Esophagus squamous epithelium (tissue), 4 donors: ENCODE measurements at regions not wholly inside any gene's neighbourhood (a gene's known extent, or its start where the extent isn't known, plus 50 kb on each side); places are given as distances from the start of the nearest gene placed in this dataset.

ENCODE experiments used
- POLR2A ChIP-seq, 4 donors: fragments of 450-650 bp; IDR thresholded peaks; one replicate each; pipeline ENCODE4 v1.6.1; 2017; ENCODE audit warnings: antibody characterized with exemption in 4 of 4, mild to moderate bottlenecking in 4 of 4, moderate library complexity in 3 of 4
- TF ChIP-seq, protein P1 (sequence below), 6 experiments: fragments of 450-650 bp in 4 of 6; fragments of 200-600 bp in 2 of 6; sonication (generic) in 2 of 6; IDR thresholded peaks; one replicate each; pipeline ENCODE4 v1.5.1; 2016 to 2019; ENCODE audit warnings: antibody characterized with exemption in 6 of 6, mild to moderate bottlenecking in 4 of 6, moderate library complexity in 4 of 6

GRCh38 chr1:222216255-222216754, 331.6 kb downstream of the HHIPL2 start:
- TF ChIP-seq, protein P1, sequence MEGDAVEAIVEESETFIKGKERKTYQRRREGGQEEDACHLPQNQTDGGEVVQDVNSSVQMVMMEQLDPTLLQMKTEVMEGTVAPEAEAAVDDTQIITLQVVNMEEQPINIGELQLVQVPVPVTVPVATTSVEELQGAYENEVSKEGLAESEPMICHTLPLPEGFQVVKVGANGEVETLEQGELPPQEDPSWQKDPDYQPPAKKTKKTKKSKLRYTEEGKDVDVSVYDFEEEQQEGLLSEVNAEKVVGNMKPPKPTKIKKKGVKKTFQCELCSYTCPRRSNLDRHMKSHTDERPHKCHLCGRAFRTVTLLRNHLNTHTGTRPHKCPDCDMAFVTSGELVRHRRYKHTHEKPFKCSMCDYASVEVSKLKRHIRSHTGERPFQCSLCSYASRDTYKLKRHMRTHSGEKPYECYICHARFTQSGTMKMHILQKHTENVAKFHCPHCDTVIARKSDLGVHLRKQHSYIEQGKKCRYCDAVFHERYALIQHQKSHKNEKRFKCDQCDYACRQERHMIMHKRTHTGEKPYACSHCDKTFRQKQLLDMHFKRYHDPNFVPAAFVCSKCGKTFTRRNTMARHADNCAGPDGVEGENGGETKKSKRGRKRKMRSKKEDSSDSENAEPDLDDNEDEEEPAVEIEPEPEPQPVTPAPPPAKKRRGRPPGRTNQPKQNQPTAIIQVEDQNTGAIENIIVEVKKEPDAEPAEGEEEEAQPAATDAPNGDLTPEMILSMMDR (IDR thresholded peaks at IDR 0.05), result no peak
- TF ChIP-seq POLR2A (IDR thresholded peaks at IDR 0.05), result no peak
